ENCODE measurements at regions not wholly inside any gene's neighbourhood (a gene's known extent, or its start where the extent isn't known, plus 50 kb on each side); places are given as distances from the start of the nearest gene placed in this dataset.

DNA sequence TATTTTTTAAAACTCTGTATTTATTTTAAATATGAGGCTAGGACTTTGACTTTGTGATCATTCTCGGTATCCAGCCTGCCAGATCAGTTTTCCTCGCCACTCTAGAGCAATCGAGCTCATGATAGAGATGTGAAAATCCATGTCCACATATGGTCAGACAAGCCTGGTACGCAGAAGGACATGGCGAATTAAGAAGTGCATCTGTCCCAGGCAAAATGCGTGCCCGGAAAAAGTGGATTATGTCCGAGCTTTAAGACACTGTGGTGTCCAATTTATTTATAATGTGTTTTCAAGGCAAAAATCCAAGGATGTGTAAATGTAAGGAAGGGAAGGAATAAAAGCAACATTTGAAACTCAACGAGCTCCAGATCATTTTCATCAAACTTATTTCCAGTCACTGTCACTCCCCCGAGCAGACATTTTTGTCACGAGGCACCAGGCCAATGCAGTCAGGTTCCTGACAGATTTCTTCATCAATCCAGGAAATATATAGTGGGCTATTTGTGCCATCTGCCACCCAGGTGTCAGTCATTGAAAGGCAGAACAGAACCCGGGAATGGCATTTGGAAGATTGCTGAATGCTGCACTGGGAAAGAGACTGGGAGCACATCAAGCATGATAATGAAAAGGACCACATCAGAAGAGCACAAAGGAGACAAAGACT lies 825.7 kb downstream of the SQOR start:
- Histone ChIP-seq H3K27ac (ENCODE audit: control insufficient read depth, insufficient read depth) (no peak overlapping the region), H3K4me2 (ENCODE audit: control insufficient read depth, insufficient read depth) (no peak overlapping the region), H3K4me3 (no peak overlapping the region), H3K36me3 (ENCODE audit: control insufficient read depth in 2 of 2, insufficient read depth in 2 of 2, low read length in 1 of 2) (no peaks in the 10 kb centered on the region), H3K27me3 (replicated peaks in 1 of 2; ENCODE audit: control insufficient read depth in 2 of 2, insufficient read depth in 2 of 2, low read length in 1 of 2) (no peaks in the 10 kb centered on the region), H3K4me1 (ENCODE audit: control insufficient read depth, insufficient read depth, low read length) (no peaks in the 10 kb centered on the region), H3K9me3 (replicated peaks; ENCODE audit: control insufficient read depth, insufficient read depth, low read length) (no peaks in the 10 kb centered on the region; the same call in 2 of the 3 replicates), H3K79me2 (ENCODE audit: control insufficient read depth, insufficient read depth, low read length) (no peaks in the 10 kb centered on the region), H4K20me1 (ENCODE audit: control insufficient read depth, insufficient read depth) (no peaks in the 10 kb centered on the region), H2AFZ (ENCODE audit: control insufficient read depth, low read depth, low read length) (no peak overlapping the region), H3K9ac (ENCODE audit: control insufficient read depth, insufficient read depth, low read length) (no peak overlapping the region)
- intact Hi-C loops (cut with micrococcal nuclease; ENCODE audit: unreplicated experiment) = no loop called here
- in situ Hi-C loops (cut with MboI) = no loop called here
- DNase-seq (ENCODE audit: low read depth, low spot score) = no peak
- WGBS (ENCODE audit: insufficient coverage, insufficient replicate concordance, low lambda C conversion rate, missing lambda C conversion rate) = 23% methylated on average over 12 of the region's 12 CpGs
- RAD21 ChIA-PET (ENCODE audit: unreplicated experiment) = no interaction called here
- no TSS peak for BruUV-seq (replicated peaks)
- no peak for FAIRE-seq
- CTCF ChIA-PET = no interaction called here
- POLR2A ChIA-PET = no interaction called here
- SMC1A ChIA-PET (ENCODE audit: uncharacterized antibody, unreplicated experiment) = no interaction called here
- ATAC-seq = no peak
- TF ChIP-seq MTA3 (IDR thresholded peaks at IDR 0.05; ENCODE audit: borderline replicate concordance, low read length) (no peak), SIN3A (IDR thresholded peaks at IDR 0.05; ENCODE audit: low read depth, low read length) (no peak), POLR2AphosphoS2 (IDR thresholded peaks at IDR 0.05; ENCODE audit: low read depth, low read length) (no peak), ZBTB11 (CRISPR knock-in tag; IDR thresholded peaks at IDR 0.05) (no peak), NKRF (conservative IDR thresholded peaks at IDR 0.05) (no peak), SMAD1 (IDR thresholded peaks at IDR 0.05; ENCODE audit: low read depth, partially characterized antibody) (no peak), ZBTB40 (IDR thresholded peaks at IDR 0.05; ENCODE audit: borderline replicate concordance) (no peak), TCF12 (IDR thresholded peaks at IDR 0.05; ENCODE audit: low read depth, low read length) (no peak), MEF2B (IDR thresholded peaks at IDR 0.05; ENCODE audit: partially characterized antibody, poor library complexity, severe bottlenecking) (no peak), ZBTB4 (CRISPR knock-in tag; IDR thresholded peaks at IDR 0.05) (no peak), CBX5 (IDR thresholded peaks at IDR 0.05; ENCODE audit: low read depth) (no peak)

Measured in GM12878 (cell line).